Right lobe of liver (tissue), 4 donors: ENCODE measurements at regions not wholly inside any gene's neighbourhood (a gene's known extent, or its start where the extent isn't known, plus 50 kb on each side); places are given as distances from the start of the nearest gene placed in this dataset.

Source experiments
- POLR2A ChIP-seq: fragments of 450-650 bp; IDR thresholded peaks from one replicate; pipeline ENCODE4 v1.6.1; 2017; ENCODE audit warnings: antibody characterized with exemption, mild to moderate bottlenecking
- TF ChIP-seq, protein P1 (sequence below), 4 donors: fragments of 200-600 bp in 3 of 4; fragments of 450-650 bp in 1 of 4; IDR thresholded peaks; one replicate each; pipeline versions ENCODE4 v1.5.1 to v1.8.0; 2016 to 2022; ENCODE audit warnings: antibody characterized with exemption in 4 of 4, mild to moderate bottlenecking in 2 of 4
- donor health status: DM: no; HTN: no; CAD: no.
- donor health status: DM: no; HTN: no; CAD: no.
- donor health status: DM: no; HTN: yes; CAD: no.

DNA sequence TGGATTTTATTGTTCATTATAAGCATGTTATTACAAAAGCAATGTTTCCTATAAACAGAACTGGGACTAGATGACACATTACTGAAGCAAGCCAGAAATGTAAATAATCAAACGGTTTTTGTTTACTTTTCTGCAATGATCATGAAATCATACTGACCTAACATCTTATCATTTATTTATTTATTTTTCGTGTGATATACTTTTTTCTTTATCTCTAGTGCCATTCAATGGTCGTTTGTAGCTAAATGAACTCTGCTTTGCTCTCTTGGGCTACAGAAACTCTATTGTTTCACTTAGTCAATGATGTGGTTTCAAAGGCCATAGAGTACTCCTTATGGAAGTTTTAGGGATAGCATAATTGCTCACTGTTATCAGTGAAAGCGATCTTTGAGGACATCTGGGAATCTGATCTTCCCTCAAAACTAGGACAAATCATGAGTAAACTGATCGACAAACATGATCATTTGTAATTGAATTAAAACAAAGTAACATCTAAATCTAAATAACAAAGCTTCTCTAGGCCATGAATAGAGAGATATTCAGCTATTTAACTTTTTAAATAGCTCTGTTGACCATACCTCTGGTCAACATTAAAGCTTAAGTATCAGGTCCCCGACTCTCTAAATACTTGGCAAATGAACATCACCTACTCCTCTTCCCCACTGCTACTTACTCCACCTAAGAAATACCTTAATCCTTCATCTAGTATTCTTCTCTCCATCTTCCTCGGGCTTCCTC, 933.4 kb downstream of the TFAP2A start:
- TF ChIP-seq, protein P1, sequence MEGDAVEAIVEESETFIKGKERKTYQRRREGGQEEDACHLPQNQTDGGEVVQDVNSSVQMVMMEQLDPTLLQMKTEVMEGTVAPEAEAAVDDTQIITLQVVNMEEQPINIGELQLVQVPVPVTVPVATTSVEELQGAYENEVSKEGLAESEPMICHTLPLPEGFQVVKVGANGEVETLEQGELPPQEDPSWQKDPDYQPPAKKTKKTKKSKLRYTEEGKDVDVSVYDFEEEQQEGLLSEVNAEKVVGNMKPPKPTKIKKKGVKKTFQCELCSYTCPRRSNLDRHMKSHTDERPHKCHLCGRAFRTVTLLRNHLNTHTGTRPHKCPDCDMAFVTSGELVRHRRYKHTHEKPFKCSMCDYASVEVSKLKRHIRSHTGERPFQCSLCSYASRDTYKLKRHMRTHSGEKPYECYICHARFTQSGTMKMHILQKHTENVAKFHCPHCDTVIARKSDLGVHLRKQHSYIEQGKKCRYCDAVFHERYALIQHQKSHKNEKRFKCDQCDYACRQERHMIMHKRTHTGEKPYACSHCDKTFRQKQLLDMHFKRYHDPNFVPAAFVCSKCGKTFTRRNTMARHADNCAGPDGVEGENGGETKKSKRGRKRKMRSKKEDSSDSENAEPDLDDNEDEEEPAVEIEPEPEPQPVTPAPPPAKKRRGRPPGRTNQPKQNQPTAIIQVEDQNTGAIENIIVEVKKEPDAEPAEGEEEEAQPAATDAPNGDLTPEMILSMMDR (IDR thresholded peaks at IDR 0.05), result no peak
- TF ChIP-seq POLR2A, result no peak
